Endothelial cell of umbilical vein (primary cell): ENCODE measurements at regions not wholly inside any gene's neighbourhood (a gene's known extent, or its start where the extent isn't known, plus 50 kb on each side); places are given as distances from the start of the nearest gene placed in this dataset.

Experiments used
- BruUV-seq: library from RNA; stranded (reverse); fragments of 400-500 nt; replicated peaks from 2 replicates; lab custom pipeline; 2021; lab: Mats Ljungman, UMichigan
- CTCF ChIA-PET: fragments of 300-600, 350-600 bp; sonication (Branson Sonifier 250); formaldehyde crosslinking; loops from one replicate; lab custom pipeline; 2021; ENCODE audit warnings: antibody characterized with exemption, inconsistent platforms; lab: Charles Lee
- POLR2A ChIA-PET: fragments of 300-600, 350-600 bp; sonication (Branson Sonifier 250); formaldehyde crosslinking; loops from one replicate; lab custom pipeline; 2021; ENCODE audit warnings: antibody characterized with exemption, inconsistent platforms; lab: Charles Lee
- DNase-seq: peaks from one replicate; pipeline ENCODE4 v3.0.0-alpha.2; 2011; ENCODE audit warnings: low read depth, low spot score
- FAIRE-seq: peaks from 2 replicates; lab custom pipeline; 2011; peaks lifted over from hg19 to GRCh38; lab: Jason Lieb, UNC
- H2AFZ ChIP-seq: 2 replicates; pipeline ENCODE4 v1.6.0; 2012; ENCODE audit warnings: low read depth, low read length, control low read depth, inconsistent platforms
- H3K27ac ChIP-seq: 2 replicates; pipeline ENCODE4 v1.5.1; 2011; ENCODE audit warnings: low read depth, mild to moderate bottlenecking, control low read depth, low read length, moderate library complexity; ENCODE audit not compliant: insufficient read depth
- H3K27me3 ChIP-seq, 2 experiments: 2 replicates each; pipeline versions ENCODE4 v1.6.0 to v1.6.1; 2011; ENCODE audit warnings: low read length in 2 of 2, mixed read lengths in 1 of 2; ENCODE audit not compliant: control insufficient read depth in 2 of 2, insufficient read depth in 2 of 2
- H3K36me3 ChIP-seq, 2 experiments: 2 replicates in 1 of 2; 3 replicates in 1 of 2; pipeline ENCODE4 v1.5.1; 2011; ENCODE audit warnings: low read length in 2 of 2, mild to moderate bottlenecking in 1 of 2, moderate library complexity in 1 of 2; ENCODE audit not compliant: control insufficient read depth in 2 of 2, insufficient read depth in 2 of 2; ENCODE audit errors: extremely low read depth in 1 of 2
- H3K4me1 ChIP-seq: 3 replicates; pipeline ENCODE4 v1.5.1; 2011; ENCODE audit warnings: mild to moderate bottlenecking, low read length; ENCODE audit not compliant: control insufficient read depth, insufficient read depth; ENCODE audit errors: extremely low read depth
- H3K4me2 ChIP-seq: 2 replicates; pipeline ENCODE4 v1.6.1; 2011; ENCODE audit warnings: low read length, control low read depth, mixed read lengths; ENCODE audit not compliant: insufficient read depth
- H3K4me3 ChIP-seq, 3 experiments: fragments of 200-600 bp in 1 of 3; sonication (generic), shearing (Covaris generic) in 1 of 3; replicated peaks in 1 of 3; 2 replicates each; pipeline ENCODE4 v1.5.1; 2011 to 2016; ENCODE audit warnings: control low read depth in 3 of 3, low read length in 3 of 3, mild to moderate bottlenecking in 2 of 3, inconsistent platforms in 1 of 3, low read depth in 1 of 3, moderate library complexity in 1 of 3; ENCODE audit not compliant: insufficient read depth in 1 of 3
- H3K79me2 ChIP-seq: 2 replicates; pipeline ENCODE4 v1.6.0; 2012; ENCODE audit warnings: low read length, inconsistent platforms; ENCODE audit not compliant: control insufficient read depth, insufficient read depth
- H3K9ac ChIP-seq: replicated peaks from 2 replicates; pipeline ENCODE3; 2011; ENCODE audit warnings: low read length, control low read depth; ENCODE audit not compliant: insufficient read depth; ENCODE audit errors: extremely low read depth
- H3K9me1 ChIP-seq: replicated peaks from 3 replicates; pipeline ENCODE4 v1.6.0; 2011; ENCODE audit warnings: mild to moderate bottlenecking, low read length; ENCODE audit not compliant: control insufficient read depth, insufficient read depth; ENCODE audit errors: extremely low read depth
- H3K9me3 ChIP-seq: replicated peaks from 2 replicates; pipeline ENCODE4 v1.5.1; 2012; ENCODE audit warnings: low read length, inconsistent platforms; ENCODE audit not compliant: control insufficient read depth, insufficient read depth
- H4K20me1 ChIP-seq: replicated peaks from 2 replicates; pipeline ENCODE3; 2011; ENCODE audit warnings: mild to moderate bottlenecking, low read length; ENCODE audit not compliant: control insufficient read depth, insufficient read depth; ENCODE audit errors: extremely low read depth
- CTCF ChIP-seq, 2 donors: IDR thresholded peaks; 1 replicate in 1 of 2; 2 replicates in 1 of 2; pipeline ENCODE4 v1.5.1; 2011; ENCODE audit warnings: low read length in 2 of 2, mild to moderate bottlenecking in 2 of 2, moderate library complexity in 2 of 2, control low read depth in 1 of 2, inconsistent platforms in 1 of 2, low read depth in 1 of 2; ENCODE audit not compliant: insufficient read depth in 1 of 2; ENCODE audit errors: extremely low read depth in 1 of 2
- EZH2 ChIP-seq: IDR thresholded peaks from 2 replicates; pipeline ENCODE4 v1.6.1; 2012; ENCODE audit warnings: borderline replicate concordance, low read depth, mild to moderate bottlenecking, moderate library complexity, low read length, inconsistent platforms; ENCODE audit not compliant: severe bottlenecking
- FOS ChIP-seq: IDR thresholded peaks from 2 replicates; pipeline ENCODE4 v1.6.1; 2011; ENCODE audit warnings: mild to moderate bottlenecking, low read length, moderate library complexity, borderline replicate concordance; ENCODE audit not compliant: insufficient read depth
- GATA2 ChIP-seq: IDR thresholded peaks from 2 replicates; pipeline ENCODE4 v1.7.0; 2011; ENCODE audit warnings: low read depth, mild to moderate bottlenecking, moderate library complexity, mixed read lengths, low read length; ENCODE audit not compliant: insufficient read length, insufficient read depth
- JUN ChIP-seq: IDR thresholded peaks from 2 replicates; pipeline ENCODE4 v1.6.1; 2011; ENCODE audit warnings: borderline replicate concordance, low read depth; ENCODE audit not compliant: insufficient read length, insufficient read depth
- MAX ChIP-seq: IDR thresholded peaks from 2 replicates; pipeline ENCODE4 v1.6.1; 2011; ENCODE audit not compliant: insufficient read depth, insufficient read length
- MYC ChIP-seq: IDR thresholded peaks from one replicate; pipeline ENCODE4 v1.6.1; 2011; ENCODE audit warnings: mild to moderate bottlenecking, low read depth, low read length
- POLR2A ChIP-seq: IDR thresholded peaks from 2 replicates; pipeline ENCODE4 v1.6.1; 2012; ENCODE audit warnings: low read depth, mild to moderate bottlenecking, control low read depth, low read length
- POLR2AphosphoS5 ChIP-seq: IDR thresholded peaks from 2 replicates; pipeline ENCODE4 v1.6.1; 2012; ENCODE audit warnings: low read depth, mild to moderate bottlenecking, control low read depth, low read length, moderate library complexity; ENCODE audit not compliant: insufficient read depth
- dilution Hi-C: fragments of 300-500 bp; cut with MboI; formaldehyde crosslinking; loops from one replicate; pipeline ENCODE4 v1.15.0; 2019; ENCODE audit warnings: low sequenced_read_pairs; ENCODE audit not compliant: extremely low pct_ligation_motif_present
- intact Hi-C: fragments of 100-400 bp; cut with micrococcal nuclease; formaldehyde crosslinking; loops from one replicate; pipeline ENCODE4 v1.10.0; 2022

GRCh38 chr2:20880221-20880771 is 57.4 kb upstream of the LDAH start:
- Histone ChIP-seq H3K9me3 (no peaks in the 10 kb centered on the region), H4K20me1 (no peaks in the 10 kb centered on the region), H3K4me3 (no peak overlapping the region), H3K27me3 (no peaks in the 10 kb centered on the region), H3K79me2 (no peaks in the 10 kb centered on the region), H3K36me3 (no peaks in the 10 kb centered on the region), H3K4me1 (no peaks in the 10 kb centered on the region), H3K9me1 (no peaks in the 10 kb centered on the region), H2AFZ (no peak overlapping the region), H3K27ac (no peak overlapping the region), H3K4me2 (no peak overlapping the region), H3K9ac (no peak overlapping the region)
- CTCF ChIA-PET: no interaction called here
- POLR2A ChIA-PET: no interaction called here
- DNase-seq (no peak), FAIRE-seq (no peak)
- dilution Hi-C loops: no loop called here
- no peak for TF ChIP-seq MYC
- TF ChIP-seq POLR2AphosphoS5: no peak
- TF ChIP-seq EZH2: no peak
- TF ChIP-seq JUN: no peak
- no peak for TF ChIP-seq FOS
- TF ChIP-seq GATA2: no peak
- TF ChIP-seq MAX: no peak
- TF ChIP-seq POLR2A: no peak
- no peak for TF ChIP-seq CTCF (IDR thresholded peaks at IDR 0.05; ENCODE audit: extremely low read depth in 1 of 2, insufficient read depth in 1 of 2, low read depth in 1 of 2, low read length in 2 of 2)
- BruUV-seq: no TSS peak
- intact Hi-C loops: no loop called here
